ENCODE measurements at regions not wholly inside any gene's neighbourhood (a gene's known extent, or its start where the extent isn't known, plus 50 kb on each side); places are given as distances from the start of the nearest gene placed in this dataset.
"Not testable (repeated sequence)": the region's sequence is repeated elsewhere in the genome, so short reads cannot be mapped to it uniquely, and the experiment has no call there.

DNA sequence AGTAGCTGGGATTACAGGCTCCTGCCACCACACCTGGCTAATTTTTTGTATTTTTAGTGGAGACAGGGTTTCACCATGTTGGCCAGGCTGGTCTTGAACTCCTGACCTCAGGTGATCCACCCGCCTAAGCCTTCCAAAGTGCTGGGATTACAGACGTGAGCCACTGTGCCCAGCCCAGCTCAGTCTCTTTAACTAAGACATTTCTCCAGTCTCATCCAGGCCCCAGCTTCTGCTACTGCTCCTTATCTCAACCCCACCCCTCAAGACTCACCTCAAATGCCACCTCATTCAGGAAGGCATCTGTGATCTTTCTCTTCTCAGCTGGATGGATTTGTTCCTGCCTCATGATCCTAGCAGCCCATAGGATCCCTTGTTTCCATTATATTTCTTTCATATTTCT is 85.9 kb upstream of the GRAMD1B start:
- DNase-seq (ENCODE audit: low spot score) = not testable (repeated sequence)

DNA sequence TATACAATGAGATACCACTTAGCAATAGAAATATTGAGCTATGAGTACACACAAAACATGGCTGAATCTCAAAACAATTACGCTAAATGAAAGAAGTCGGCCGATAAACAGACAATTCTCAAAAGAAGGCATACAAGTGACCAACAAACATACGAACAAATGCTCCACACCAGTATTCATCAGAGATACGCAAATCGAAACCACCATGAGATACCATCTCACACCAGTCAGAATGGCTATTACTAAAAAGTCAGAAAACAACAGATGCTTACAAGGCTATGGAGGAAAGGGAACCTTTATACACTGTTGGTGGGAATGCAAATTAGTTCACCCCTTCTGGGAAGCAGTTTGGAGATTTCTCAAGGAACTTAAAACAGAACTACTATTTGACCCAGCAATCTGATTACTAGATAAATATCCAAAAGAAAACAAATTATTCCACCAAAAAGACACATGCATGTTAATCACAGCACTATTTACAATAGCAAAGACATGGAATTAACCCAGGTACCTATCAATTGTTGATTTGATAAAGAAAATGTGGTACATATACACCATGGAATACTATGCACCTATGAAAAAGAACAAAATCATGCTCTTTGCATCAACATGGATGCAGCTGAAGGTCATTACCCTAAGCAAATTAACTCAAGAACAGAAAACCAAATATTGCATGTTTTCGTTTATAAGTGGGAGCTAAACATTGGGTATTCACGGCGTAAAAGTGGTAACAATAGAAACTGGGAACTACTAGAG is 90.9 kb upstream of the GRAMD1B start:
- no peak for DNase-seq (ENCODE audit: low spot score)

DNA sequence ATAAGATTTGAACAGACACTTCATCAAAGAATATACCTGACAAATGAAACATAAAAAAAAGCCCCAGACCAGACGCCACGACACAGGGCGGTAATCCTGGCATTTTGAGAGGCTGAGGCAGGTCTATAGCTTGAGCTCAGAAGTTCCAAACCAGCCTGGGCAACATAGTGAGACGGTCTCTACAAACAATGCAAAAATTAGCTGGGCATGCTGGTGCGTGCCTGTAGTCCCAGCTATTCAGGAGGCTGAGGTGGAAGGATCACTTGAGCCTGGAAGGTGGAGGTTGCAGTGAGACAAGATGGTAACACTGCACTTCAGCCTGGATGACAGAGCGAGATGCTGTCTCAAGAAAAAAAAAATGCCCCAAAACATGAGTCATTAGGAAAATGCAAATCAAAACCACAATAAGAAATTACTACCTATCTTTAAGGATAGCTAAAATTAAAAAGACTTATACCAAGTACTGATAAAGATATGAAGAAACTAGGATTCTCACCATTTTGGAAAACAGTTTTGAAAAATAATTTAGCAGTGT is 91.7 kb upstream of the GRAMD1B start:
- DNase-seq (ENCODE audit: low spot score) = no peak

DNA sequence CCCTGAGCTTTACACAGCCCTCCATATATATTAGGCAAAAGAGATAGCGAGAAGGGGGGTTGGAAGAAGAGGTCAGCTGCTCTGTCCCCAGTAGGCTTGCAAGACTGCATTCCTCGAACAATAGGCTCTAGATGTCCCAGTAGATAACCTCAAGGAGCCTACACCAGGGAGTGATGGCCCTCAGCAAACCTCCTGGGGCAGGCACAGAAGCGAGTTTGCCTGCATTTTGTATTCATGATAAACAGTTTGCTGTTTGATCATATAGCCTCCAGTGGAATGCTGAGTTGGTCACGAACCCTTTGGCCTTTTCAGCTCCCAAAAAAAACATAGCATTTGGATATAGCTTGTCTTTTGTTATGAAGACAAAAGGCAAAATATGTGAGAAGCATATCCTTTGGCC is 95.1 kb upstream of the GRAMD1B start:
- no peak for DNase-seq (ENCODE audit: low spot score)

DNA sequence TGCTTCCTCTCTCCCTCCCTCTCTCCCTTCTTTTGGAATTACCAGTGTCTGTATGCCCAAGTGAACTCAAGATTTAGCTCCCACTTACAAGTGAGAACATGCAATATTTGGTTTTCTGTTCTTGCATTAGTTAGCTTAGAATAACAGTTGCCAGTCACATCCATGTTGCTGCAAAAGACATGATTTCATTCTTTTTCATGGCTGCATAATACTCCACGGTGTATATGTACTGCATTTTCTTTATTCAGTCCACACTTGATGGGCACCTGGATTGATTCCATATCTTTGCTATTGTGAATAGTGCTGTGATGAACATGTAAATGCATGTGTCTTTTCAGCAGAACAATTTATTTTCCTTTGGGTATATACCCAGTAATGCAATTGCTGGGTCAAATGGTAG is 97.5 kb upstream of the GRAMD1B start:
- DNase-seq (ENCODE audit: low spot score) = not testable (repeated sequence)

DNA sequence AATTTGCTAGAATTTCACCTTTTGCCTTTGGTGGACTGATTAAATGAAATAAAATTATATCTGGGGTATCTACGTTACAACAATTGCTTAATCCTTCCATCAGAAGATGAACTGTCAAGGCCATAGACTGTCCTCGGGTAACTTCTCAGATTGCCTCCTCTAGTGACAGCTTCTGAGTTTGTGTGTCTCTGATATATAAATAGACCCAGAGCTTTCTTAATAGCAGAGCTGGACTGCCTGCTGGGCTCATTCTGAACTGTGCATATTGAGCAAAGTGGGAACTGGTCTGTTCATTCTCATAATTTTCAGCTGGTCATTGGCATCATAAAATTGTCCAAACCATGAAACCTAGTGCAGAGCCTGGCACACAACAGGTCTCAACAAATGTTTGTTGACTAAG is 99.1 kb upstream of the GRAMD1B start:
- DNase-seq (ENCODE audit: low spot score) = no peak

DNA sequence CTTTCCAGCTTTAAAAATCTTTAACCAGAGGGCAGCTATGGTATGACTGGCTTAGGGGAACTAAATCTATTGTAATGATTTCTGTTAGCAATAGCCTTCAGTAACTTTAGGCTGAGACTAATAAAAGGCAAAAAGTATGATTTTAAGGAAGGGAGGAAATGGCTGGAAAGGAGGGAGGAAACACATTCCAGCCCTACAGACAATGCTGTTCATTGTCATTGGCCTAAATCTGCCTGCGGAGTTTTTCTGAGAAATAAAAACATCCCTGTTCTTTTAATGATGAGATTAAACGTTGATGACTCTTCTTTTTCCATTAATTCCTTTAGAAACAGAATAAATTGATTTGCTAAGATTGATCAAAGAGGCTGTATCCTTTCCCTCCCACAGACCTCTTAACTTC is 99.6 kb upstream of the GRAMD1B start:
- DNase-seq (ENCODE audit: low spot score) = no peak

DNA sequence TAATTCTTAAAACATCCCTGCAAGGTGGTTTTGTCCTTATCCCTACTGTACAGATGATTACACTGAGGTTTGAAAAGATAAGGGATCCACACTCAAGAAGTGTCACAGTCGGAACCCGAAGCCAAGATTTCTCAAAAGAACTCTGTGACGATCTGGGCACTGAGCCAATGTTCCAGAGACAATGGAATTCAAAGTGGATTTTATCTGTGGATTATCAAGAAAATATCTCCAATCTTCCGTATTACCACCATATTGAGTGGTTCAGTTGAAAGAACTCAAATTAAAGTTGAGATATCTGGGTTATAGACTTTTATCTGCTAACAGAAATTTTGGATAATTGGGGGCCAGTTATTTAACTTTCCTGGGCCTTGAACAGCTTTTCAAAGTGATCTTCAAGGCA is 100.0 kb upstream of the GRAMD1B start:
- DNase-seq (ENCODE audit: low spot score) = no peak

DNA sequence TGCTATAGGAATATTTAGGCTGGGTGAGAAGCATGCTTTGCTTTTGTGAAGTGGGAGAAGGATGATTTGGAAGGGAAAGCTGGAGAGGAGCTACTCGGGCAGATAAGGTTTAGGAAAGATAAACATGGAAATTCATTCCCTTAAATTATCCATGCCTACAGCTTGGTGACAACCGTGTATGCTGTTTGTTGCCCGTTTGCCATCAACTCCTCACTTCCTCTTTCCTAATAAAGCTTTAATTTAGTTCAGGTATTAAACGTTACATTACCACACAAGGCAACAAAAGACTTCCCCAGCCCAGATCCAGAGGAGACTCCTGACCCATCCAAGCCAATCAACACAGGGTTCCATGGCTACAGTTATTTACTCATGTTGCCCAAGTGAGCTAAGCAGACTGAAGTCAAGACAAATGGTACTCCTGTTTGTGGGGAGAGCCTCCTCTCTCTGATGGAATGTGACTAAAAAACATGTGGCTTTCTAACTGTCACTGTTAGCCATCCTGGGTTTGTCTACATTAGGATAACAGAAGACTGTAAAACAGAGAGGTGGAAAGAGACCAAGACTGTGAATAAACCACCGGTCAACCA is 101.7 kb upstream of the GRAMD1B start:
- DNase-seq (ENCODE audit: low spot score) = no peak

DNA sequence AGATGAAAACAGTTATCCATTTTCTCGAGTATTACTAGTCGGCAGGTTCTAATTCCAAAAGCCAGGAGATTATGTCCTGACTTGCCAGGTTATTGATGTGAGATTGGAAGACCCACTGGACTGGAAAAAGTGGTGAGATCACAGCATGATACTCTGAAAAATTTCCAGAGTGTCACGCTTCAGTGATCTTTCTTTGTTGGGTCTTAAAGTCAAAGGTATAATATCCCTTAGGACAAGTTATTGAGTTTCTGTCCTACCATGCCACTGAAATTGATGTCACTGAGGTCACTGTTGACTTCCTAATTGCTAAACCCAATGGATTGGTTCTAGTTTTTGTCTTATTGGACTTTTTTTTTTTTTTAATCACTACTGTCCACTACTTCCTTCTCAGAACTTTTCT is 104.5 kb upstream of the GRAMD1B start:
- no peak for DNase-seq (ENCODE audit: low spot score)

DNA sequence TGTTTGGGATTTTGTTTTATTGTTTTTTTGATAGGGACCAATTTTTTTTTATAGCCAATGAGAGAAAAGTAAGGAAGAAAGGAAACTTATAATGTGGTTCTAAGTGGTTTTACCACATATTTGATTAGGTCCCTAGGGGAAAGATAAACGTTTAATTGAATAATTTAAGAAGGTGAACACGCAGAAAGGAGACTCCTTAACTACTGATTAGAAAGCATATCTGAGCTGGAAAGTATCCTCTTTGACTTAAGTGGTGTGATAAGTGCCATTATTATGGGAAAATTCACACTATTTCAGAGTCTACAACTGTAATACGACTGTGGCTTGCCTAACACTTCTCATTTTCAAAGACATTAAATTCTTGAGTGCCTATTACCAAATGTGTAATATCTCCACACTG is 106.5 kb upstream of the GRAMD1B start:
- no peak for DNase-seq (ENCODE audit: low spot score)

DNA sequence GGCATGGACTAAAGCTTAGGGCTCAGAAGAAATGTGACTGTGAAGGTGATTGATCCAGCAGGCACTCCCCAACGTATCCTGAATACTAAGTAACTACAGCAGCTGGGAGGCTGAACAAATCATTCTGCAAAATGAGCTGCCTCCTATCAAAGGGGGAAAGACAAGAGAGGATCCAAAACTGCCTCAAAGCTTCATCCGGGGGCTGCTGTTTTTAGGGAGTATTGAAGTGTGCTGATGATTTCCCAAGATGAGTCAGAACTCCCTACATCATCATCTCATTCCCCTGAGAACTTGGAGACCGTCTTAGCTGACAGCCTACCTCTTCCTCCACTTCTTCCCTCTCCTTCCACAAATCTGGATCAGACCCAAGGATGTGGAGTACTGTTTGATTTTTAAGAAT is 108.4 kb upstream of the GRAMD1B start:
- no peak for DNase-seq (ENCODE audit: low spot score)

DNA sequence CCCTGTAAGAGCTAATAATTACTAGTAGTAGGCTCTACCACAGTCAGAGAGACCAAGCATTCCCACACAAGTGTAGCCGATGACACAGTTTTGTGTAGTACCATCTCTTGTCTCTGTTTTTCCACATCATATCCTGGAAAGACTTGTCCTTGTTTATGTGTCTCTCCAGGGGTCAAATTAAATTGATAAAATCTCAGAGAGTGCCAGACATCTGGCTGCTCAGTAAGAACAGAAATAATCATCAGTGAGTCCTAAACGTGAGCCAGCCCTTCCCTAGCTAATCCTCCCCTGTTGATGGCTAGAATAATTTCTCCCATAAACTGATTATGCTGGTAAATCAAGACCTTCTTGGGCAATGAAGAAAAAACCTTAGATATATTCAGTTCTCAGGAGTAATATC is 111.4 kb upstream of the GRAMD1B start:
- no peak for DNase-seq (ENCODE audit: low spot score)

DNA sequence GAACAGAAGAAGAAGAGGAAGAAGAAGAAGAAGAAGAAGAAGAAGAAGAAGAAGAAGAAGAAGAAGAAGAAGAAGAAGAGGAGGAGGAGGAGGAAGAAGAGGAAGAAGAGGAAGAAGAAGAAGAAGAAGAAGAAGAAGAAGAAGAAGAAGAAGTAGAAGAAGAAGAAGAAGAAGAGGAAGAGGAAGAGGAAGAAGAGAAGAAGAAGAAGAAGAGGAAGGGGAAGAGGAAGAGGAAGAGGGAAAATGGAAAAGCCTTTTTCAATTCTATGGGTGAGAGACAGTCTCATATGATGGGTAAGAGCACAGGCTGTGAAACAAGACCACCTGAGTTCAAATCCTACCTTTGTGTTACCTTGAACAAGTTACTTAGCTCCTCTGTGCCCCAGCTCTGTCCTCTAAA is 111.9 kb upstream of the GRAMD1B start:
- DNase-seq (ENCODE audit: low spot score) = not testable (repeated sequence)

DNA sequence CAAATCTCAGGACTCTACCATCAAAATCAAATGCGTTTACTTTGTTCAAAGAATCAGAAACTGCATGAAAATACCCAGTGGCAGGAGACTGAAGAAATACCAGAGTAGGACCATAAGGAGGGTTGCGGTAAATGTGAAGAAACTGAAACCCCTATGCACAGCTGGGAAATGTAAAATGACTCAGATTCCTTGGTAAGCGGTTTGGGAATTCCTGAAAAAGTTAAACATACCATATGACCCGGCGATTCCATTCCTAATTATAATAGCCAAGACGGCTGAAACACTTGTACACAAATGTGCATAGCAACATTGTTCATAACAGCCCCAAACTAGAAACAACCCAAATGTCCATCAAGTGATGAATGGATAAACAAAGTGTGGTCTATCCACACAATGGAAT is 114.1 kb upstream of the GRAMD1B start:
- no peak for DNase-seq (ENCODE audit: low spot score)

DNA sequence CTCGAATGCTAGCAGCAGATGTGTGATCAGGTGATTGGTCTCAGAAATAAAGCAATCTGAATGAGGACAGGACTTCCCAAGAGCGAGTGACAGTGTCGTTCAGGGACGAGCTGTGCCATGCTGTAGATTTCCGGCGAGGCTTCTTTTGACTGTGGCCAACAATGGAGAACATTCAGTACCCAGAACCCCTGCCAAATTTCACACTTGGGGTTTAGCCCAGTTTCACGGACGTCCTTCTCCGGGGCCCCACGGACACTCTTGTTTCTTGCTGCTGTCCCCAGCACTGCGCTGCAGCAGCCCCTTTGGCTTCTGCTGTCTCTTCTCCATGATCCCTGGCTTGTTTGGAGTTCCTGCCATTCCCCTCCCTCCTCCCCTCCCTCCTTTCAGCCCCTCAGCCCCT is 115.1 kb upstream of the GRAMD1B start:
- DNase-seq (ENCODE audit: low spot score) = no peak

DNA sequence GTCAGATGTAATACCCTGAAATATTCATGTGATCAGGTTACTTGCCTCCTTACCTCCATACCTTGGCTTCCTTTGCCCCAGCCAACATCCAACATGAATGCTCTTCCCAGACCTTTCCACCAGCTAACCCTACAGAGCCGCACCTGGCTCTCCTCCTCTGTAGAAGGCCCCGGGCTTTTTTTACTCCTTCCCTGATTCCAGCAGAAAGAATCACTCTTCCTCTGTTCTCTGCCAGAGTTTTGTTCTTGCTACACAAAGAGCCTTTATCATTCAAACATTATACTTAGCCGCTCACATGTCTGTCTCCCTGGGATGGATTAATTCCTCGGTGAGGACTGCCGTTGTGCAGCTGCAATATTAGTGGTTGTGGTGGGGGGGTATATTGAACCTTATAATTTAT is 116.8 kb upstream of the GRAMD1B start:
- no peak for DNase-seq (ENCODE audit: low spot score)

DNA sequence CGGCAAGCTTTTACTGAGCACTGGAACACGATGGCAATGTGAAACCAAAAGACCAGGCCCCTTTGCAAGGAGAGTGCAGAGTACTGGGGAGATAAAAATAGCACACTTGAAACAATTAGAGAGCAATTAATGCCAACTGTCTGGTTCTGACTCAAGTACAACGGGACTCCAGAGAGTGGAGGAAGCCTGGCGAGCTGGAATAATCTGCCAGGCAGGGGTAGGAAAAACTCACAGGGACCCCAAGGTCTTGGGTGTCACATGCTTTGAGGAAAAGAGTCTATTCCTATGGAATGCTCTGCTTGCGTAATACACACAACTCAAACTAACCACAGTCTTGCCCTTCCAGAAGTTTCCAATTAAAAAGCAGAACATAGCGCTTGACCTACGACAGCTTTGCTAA is 113.0 kb upstream of the CLMP start:
- DNase-seq (ENCODE audit: low spot score) = no peak

DNA sequence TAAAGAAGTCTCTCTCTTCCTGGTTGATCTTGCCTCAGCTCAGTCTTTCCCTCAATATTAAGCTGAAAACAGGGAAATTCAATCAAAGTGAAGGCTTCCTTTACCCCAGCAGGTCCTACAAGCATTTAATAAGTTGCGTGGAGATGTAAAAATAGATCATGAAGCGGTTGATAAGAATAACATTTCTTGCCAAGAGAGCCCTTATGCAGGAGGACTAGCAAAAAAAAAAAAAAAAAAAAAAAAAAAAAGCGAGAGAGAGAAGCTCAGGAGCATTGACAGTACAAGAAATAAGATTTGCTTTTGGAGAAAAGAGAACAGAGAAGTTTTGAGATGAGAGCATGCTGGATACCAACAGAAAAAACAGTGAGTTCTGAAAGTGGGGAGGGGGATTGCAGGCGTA is 112.2 kb upstream of the CLMP start:
- DNase-seq (ENCODE audit: low spot score) = no peak

DNA sequence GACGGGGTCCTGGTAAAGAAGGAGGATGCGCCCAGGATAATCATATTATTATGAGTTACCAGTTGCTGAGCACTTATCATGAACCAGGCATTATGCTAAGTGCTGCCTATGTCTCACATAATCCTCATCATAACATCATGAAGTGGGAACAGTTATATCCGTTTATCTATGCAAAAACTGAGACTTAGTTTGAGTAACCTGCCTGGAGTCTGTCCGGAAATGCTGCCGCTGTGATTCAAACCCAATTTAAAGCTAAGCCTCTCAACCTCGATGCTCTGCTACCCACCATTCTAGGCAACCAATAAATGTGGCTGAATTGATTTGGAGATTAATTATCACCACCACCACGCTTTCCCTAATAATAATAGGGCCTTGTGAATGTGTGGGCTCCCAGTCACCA is 111.5 kb upstream of the CLMP start:
- no peak for DNase-seq (ENCODE audit: low spot score)

DNA sequence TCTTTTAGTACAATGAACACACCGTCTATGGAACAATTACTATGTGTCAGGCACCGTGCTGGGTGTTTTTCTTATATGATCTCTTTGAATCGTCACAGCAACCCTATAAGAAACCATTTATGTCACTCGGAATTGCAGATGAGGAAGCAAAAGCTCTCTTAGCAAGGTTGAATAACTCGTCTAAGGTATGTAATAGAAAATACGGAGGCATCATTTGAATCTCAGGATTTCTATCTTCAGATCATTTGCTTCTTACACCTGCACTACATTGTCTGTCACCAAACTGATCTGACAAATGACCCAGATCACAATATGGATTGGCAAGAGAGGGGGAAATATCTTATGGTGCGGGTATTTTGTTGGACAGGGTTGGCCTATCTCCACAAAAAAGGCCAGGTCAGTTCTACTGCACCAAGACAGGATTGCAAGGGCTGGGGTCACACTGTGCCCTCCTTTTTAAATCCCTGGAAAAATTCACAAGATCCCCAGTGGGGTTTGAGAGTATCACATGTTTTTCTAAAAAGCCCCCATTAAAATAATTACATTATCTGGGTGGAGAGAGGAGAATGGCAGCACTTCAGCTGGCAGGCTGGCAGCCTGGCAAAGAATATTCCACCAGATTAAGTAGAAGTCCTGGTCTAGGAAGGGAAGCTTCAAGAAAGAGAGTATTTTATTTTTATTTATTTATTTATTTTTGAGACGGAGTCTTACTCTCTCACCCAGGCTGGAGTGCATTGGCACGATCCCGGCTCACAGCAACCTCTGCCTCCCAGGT is 110.7 kb upstream of the CLMP start:
- DNase-seq (ENCODE audit: low spot score) = no peak

DNA sequence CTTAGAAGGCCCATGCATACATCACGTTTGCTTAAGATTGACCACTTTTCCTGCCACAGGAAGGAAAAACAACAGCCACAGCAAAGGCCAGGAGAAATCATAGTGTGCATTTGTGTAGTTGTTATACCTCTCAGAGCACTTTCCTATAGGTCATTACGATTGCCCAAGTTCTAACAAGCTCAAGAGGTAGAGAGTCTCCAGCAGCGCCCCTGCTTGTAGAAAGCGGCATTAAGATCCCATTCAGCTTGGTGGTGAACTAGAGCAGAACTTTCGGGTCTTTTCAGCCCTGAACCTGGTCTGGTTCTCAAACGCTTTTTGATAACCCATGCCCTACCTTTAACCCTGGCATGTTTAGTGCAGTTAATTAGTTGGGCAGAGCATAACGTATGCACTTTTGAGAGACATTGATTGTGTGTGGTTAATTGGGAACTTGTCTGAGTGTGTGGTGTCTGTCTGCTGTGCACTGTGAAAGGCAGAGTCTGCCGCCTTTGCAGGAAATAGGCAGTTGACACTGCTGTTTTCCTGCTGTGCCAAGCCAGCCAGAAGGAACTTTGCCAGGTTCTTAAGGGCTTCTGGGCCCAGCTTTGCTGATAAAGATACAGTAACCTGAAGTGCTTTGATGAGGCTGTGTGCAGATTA is 109.9 kb upstream of the CLMP start:
- DNase-seq (ENCODE audit: low spot score) = no peak

DNA sequence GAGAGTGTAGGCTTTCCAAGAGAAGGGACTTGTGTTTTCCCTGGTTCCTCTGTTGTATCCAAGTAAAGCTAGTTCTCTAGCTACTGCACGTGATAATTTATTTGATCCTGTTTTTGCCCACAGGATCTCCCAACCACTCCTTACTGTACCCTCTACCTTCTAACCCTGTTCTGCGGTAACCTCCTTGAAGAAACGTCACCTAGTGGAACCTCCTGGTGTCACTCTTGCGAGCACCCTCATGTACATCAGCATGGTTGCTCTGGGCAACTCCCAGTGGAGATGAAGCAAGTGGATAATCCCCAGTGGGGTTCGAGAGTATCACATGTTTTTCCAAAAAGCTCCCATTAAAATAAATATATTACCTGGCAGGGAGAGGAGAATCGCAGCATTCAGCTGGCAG is 108.9 kb upstream of the CLMP start:
- DNase-seq (ENCODE audit: low spot score) = no peak
